GM19025 (cell line): ENCODE measurements at regions not wholly inside any gene's neighbourhood (a gene's known extent, or its start where the extent isn't known, plus 50 kb on each side); places are given as distances from the start of the nearest gene placed in this dataset.
A peak's percentile ranks its signal among the peaks of the same experiment; 100 is the strongest.
"Not testable (repeated sequence)": the region's sequence is repeated elsewhere in the genome, so short reads cannot be mapped to it uniquely, and the experiment has no call there.

ENCODE experiments used
- ATAC-seq: cut with Tn5 transposase; IDR thresholded peaks from one replicate; pipeline ENCODE4 v1.9.1; 2021; ENCODE audit warnings: mild to moderate bottlenecking, low read depth, moderate library complexity; ENCODE audit not compliant: unreplicated experiment

- no peak for ATAC-seq
Measured at GRCh38 chr4:164526933-164527583, 226.9 kb upstream of the SMIM31 start.

GRCh38 chr4:164529058-164529457, 224.9 kb upstream of the SMIM31 start:
- no peak for ATAC-seq

- ATAC-seq: no peak
Measured at GRCh38 chr4:164529486-164529885, 224.4 kb upstream of the SMIM31 start.

GRCh38 chr4:164531336-164531735, 222.6 kb upstream of the SMIM31 start:
- ATAC-seq: no peak

- no peak for ATAC-seq
Measured at GRCh38 chr4:164536814-164537213, 217.1 kb upstream of the SMIM31 start.

- ATAC-seq: no peak
Measured at GRCh38 chr4:164538097-164538496, 215.8 kb upstream of the SMIM31 start.

GRCh38 chr4:164540987-164541386, 212.9 kb upstream of the SMIM31 start:
- no peak for ATAC-seq

GRCh38 chr4:164542431-164542830, 211.5 kb upstream of the SMIM31 start:
- ATAC-seq: no peak

GRCh38 chr4:164550989-164551712, 202.8 kb upstream of the SMIM31 start:
- ATAC-seq: no peak

- ATAC-seq: no peak
Measured at GRCh38 chr4:164551713-164552040, 202.3 kb upstream of the SMIM31 start.

GRCh38 chr4:164571593-164572390, 182.1 kb upstream of the SMIM31 start:
- no peak for ATAC-seq

- no peak for ATAC-seq
Measured at GRCh38 chr4:164572877-164573279, 181.1 kb upstream of the SMIM31 start.

- ATAC-seq: no peak
Measured at GRCh38 chr4:164575861-164576260, 178.1 kb upstream of the SMIM31 start.

- ATAC-seq: no peak
Measured at GRCh38 chr4:164579270-164579942, 174.5 kb upstream of the SMIM31 start.

GRCh38 chr4:164591666-164592065, 162.3 kb upstream of the SMIM31 start:
- ATAC-seq: no peak

GRCh38 chr4:164595751-164596150, 158.2 kb upstream of the SMIM31 start:
- no peak for ATAC-seq

- no peak for ATAC-seq
Measured at GRCh38 chr4:164596318-164596878, 157.5 kb upstream of the SMIM31 start.

- no peak for ATAC-seq
Measured at GRCh38 chr4:164596927-164597326, 157.0 kb upstream of the SMIM31 start.

- no peak for ATAC-seq
Measured at GRCh38 chr4:164601653-164602052, 152.3 kb upstream of the SMIM31 start.

- ATAC-seq: not testable (repeated sequence)
Measured at GRCh38 chr4:164605791-164606190, 148.1 kb upstream of the SMIM31 start.

GRCh38 chr4:164606478-164606877, 147.5 kb upstream of the SMIM31 start:
- ATAC-seq: peak; percentile 78
